ENCODE measurements at regions not wholly inside any gene's neighbourhood (a gene's known extent, or its start where the extent isn't known, plus 50 kb on each side); places are given as distances from the start of the nearest gene placed in this dataset.

GRCh38 chr6:159460476-159460875, 232.6 kb downstream of the SOD2 start:
- no peak for TF ChIP-seq CTCF (conservative IDR thresholded peaks at IDR 0.05 in 1 of 2, IDR thresholded peaks at IDR 0.05 in 1 of 2; ENCODE audit: extremely low read depth in 1 of 2, insufficient read depth in 1 of 2, low read depth in 1 of 2, low read length in 2 of 2)
- no peak for TF ChIP-seq EZH2 (IDR thresholded peaks at IDR 0.05; ENCODE audit: borderline replicate concordance, low read length)
